ENCODE measurements at regions not wholly inside any gene's neighbourhood (a gene's known extent, or its start where the extent isn't known, plus 50 kb on each side); places are given as distances from the start of the nearest gene placed in this dataset.

DNA sequence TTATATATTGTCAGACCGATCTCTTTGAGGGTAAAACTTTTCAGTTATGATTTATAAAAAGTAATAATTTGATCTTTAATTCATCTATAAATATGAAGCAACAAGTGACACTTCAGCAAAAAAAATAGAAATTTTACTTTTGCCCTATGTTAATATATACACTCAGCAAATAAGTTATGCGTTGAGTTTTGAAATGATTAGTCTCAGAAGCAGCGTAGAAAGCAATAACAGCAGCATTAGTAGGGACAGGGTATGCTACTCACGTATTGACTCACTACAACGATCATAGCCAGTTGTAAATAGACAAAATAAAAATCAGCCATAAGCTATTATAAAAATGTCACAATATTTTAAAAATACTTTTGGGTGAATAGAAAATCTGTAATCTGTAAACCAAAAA lies 1229.2 kb downstream of the ADGRL3 start:
- no peak overlapping the region for H3K27ac ChIP-seq
- no peak for DNase-seq
- no peaks in the 10 kb centered on the region for H3K9me3 ChIP-seq
- intact Hi-C loops (cut with DNase I), result no loop called here
- no peaks in the 10 kb centered on the region for H3K27me3 ChIP-seq
- TF ChIP-seq, protein P1, sequence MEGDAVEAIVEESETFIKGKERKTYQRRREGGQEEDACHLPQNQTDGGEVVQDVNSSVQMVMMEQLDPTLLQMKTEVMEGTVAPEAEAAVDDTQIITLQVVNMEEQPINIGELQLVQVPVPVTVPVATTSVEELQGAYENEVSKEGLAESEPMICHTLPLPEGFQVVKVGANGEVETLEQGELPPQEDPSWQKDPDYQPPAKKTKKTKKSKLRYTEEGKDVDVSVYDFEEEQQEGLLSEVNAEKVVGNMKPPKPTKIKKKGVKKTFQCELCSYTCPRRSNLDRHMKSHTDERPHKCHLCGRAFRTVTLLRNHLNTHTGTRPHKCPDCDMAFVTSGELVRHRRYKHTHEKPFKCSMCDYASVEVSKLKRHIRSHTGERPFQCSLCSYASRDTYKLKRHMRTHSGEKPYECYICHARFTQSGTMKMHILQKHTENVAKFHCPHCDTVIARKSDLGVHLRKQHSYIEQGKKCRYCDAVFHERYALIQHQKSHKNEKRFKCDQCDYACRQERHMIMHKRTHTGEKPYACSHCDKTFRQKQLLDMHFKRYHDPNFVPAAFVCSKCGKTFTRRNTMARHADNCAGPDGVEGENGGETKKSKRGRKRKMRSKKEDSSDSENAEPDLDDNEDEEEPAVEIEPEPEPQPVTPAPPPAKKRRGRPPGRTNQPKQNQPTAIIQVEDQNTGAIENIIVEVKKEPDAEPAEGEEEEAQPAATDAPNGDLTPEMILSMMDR (IDR thresholded peaks at IDR 0.05), result no peak
- no peak for TF ChIP-seq EP300 (IDR thresholded peaks at IDR 0.05)
- no peak for TF ChIP-seq POLR2A (IDR thresholded peaks at IDR 0.05)
- no peak overlapping the region for H3K4me3 ChIP-seq
- no peaks in the 10 kb centered on the region for H3K4me1 ChIP-seq (ENCODE audit: insufficient read depth)
- 85 to 89% (median 88%) methylated on average over 5 of the region's 5 CpGs for WGBS, 3 donors
- no peaks in the 10 kb centered on the region for H3K36me3 ChIP-seq

DNA sequence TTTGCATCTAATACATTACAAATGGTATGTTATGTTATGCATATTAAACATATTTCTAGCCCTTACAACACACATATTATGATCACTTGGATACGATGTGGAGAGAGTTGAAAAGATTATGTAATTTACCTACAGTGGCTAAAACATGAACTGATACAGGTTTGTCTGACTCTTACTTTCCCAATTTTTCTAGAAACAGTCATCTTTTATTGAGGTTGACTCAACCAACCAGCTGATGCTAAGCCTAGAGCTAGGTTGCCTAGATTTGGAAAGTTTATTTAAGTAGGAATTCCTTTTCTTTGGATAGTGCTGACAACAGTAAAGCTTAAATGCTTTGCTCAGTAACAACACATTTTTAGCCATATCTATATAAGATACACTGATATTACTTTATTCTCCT lies 1215.1 kb downstream of the ADGRL3 start:
- intact Hi-C loops (cut with DNase I), result no loop called here

DNA sequence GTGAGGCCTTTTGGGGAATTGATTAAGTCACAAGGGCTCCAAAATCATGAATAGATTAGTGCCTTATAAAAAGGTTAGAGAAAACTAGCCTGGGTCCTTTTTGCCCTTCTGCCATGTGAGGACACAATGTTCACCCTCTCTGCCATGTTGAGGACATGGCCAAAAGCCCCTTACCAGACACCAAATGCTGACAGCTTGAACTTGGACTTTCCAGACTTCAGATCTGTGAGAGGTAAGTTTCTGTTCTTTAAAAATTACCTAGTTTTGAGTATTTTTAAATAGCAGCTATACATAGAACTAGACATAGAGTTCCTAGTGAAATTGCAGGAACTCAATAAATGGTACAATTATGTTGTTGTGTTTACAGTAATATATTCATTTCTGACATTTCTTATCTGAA lies 1214.4 kb downstream of the ADGRL3 start:
- TF ChIP-seq EP300 (IDR thresholded peaks at IDR 0.05) (no peak), POLR2A (IDR thresholded peaks at IDR 0.05) (no peak)
- TF ChIP-seq, protein P1 (IDR thresholded peaks at IDR 0.05), result no peak
- Histone ChIP-seq H3K36me3 (no peaks in the 10 kb centered on the region), H3K27me3 (no peaks in the 10 kb centered on the region), H3K4me3 (no peak overlapping the region), H3K9me3 (no peaks in the 10 kb centered on the region), H3K4me1 (ENCODE audit: insufficient read depth) (no peaks in the 10 kb centered on the region), H3K27ac (no peak overlapping the region)
- intact Hi-C loops (cut with DNase I), result no loop called here
- no peak for DNase-seq

More for the DNA sequence above, 1215.1 kb downstream of the ADGRL3 start:
- TF ChIP-seq EP300 (IDR thresholded peaks at IDR 0.05) (no peak), POLR2A (IDR thresholded peaks at IDR 0.05) (no peak)
- TF ChIP-seq, protein P1 (IDR thresholded peaks at IDR 0.05), result no peak
- H3K4me1 ChIP-seq (ENCODE audit: insufficient read depth), result no peaks in the 10 kb centered on the region
- no peaks in the 10 kb centered on the region for H3K36me3 ChIP-seq
- H3K27me3 ChIP-seq, result no peaks in the 10 kb centered on the region
- H3K9me3 ChIP-seq, result no peaks in the 10 kb centered on the region
- H3K27ac ChIP-seq, result no peak overlapping the region
- H3K4me3 ChIP-seq, result no peak overlapping the region
- DNase-seq, result no peak
- WGBS, 3 donors, result 83 to 94% (median 91%) methylated on average over 1 of the region's 1 CpG

DNA sequence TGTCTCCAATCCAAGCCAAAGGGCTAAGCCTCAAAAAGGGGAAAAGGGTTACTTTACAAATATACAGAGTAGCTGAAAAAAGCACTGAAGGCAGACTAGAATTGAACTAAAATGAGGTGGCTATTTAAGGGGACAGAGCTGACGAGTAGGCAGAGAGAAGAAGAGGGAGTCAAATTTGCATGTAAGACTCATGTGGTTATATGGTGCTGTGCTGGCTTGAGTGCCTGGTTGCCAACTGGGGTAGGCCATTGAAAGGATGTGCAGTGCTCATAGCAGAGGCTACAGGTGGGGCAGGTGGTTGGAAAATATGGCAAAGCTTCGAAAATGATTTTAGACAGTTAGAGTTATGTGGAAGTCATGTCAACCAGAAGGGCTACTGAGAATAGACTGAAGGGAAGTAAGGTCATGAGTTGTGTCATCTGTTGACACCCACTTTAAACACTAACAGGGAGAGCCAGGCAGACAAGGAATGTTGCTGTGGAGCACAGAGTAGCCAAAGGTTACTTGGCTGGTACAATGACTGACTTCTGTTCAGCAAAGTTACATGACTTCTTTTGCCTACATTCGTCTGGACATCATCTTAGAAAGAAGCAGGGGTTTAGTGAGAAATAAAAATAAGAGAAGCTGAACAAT lies 1210.4 kb downstream of the ADGRL3 start:
- H3K27ac ChIP-seq, result no peak overlapping the region
- no peaks in the 10 kb centered on the region for H3K36me3 ChIP-seq
- no peaks in the 10 kb centered on the region for H3K9me3 ChIP-seq
- no peaks in the 10 kb centered on the region for H3K4me1 ChIP-seq (ENCODE audit: insufficient read depth)
- 85 to 91% (median 89%) methylated on average over 3 of the region's 3 CpGs for WGBS, 3 donors
- intact Hi-C loops (cut with DNase I), result no loop called here
- H3K4me3 ChIP-seq, result no peak overlapping the region
- no peak for TF ChIP-seq EP300 (IDR thresholded peaks at IDR 0.05)
- TF ChIP-seq, protein P1 (IDR thresholded peaks at IDR 0.05), result no peak
- TF ChIP-seq POLR2A (IDR thresholded peaks at IDR 0.05), result no peak
- no peak for DNase-seq
- H3K27me3 ChIP-seq, result no peaks in the 10 kb centered on the region

Data from ovary (tissue), 7 donors.